WTC11 (cell line): ENCODE measurements at regions not wholly inside any gene's neighbourhood (a gene's known extent, or its start where the extent isn't known, plus 50 kb on each side); places are given as distances from the start of the nearest gene placed in this dataset.

ENCODE experiments used
- ATAC-seq: fragments of 200-7000 bp; cut with Tn5 transposase; 2 replicates; pipeline ENCODE4 v1.10.0; 2021; ENCODE audit warnings: mild to moderate bottlenecking, moderate library complexity
- CTCF ChIA-PET: fragments of 300-600 bp; sonication (Branson Sonifier 250); formaldehyde crosslinking; loops from one replicate; lab custom pipeline; 2021; ENCODE audit warnings: antibody characterized with exemption; lab: Charles Lee
- POLR2A ChIA-PET: fragments of 350-600 bp; sonication (Branson Sonifier 250); formaldehyde crosslinking; loops from one replicate; lab custom pipeline; 2021; ENCODE audit warnings: antibody characterized with exemption; lab: Charles Lee
- DNase-seq: peaks from one replicate; pipeline ENCODE4 v3.0.0; 2021; ENCODE audit warnings: low spot score
- H3K27ac Mint-ChIP-seq: 2 replicates; pipeline ENCODE4 v1.8.0; 2021; ENCODE audit warnings: mixed read lengths
- H3K27me3 Mint-ChIP-seq: 2 replicates; pipeline ENCODE4 v1.8.0; 2021; ENCODE audit warnings: low read depth, mild to moderate bottlenecking, moderate library complexity, mixed read lengths
- H3K36me3 Mint-ChIP-seq: 2 replicates; pipeline ENCODE4 v1.8.0; 2021; ENCODE audit warnings: mixed read lengths
- H3K4me1 Mint-ChIP-seq: 2 replicates; pipeline ENCODE4 v1.8.0; 2022; ENCODE audit warnings: mixed read lengths
- H3K4me3 Mint-ChIP-seq: 2 replicates; pipeline ENCODE4 v1.8.0; 2021; ENCODE audit warnings: mild to moderate bottlenecking, moderate library complexity, mixed read lengths
- H3K9me3 Mint-ChIP-seq: 2 replicates; pipeline ENCODE4 v1.8.0; 2021; ENCODE audit warnings: mixed read lengths
- ATF1 ChIP-seq: sonication (generic); formaldehyde crosslinking; IDR thresholded peaks from 2 replicates; pipeline ENCODE4 v1.8.1; 2023; ENCODE audit warnings: mild to moderate bottlenecking, moderate library complexity, missing genetic modification reagents
- ATF3 ChIP-seq: sonication (generic); formaldehyde crosslinking; conservative IDR thresholded peaks from 2 replicates; pipeline ENCODE4 v1.8.1; 2022; ENCODE audit warnings: mild to moderate bottlenecking, missing genetic modification reagents
- CDX4 ChIP-seq: fragments of 250-450 bp; sonication (Bioruptor Pico); IDR thresholded peaks from 2 replicates; pipeline ENCODE4 v1.9.0; 2021; ENCODE audit warnings: moderate library complexity, mild to moderate bottlenecking, inconsistent platforms, borderline replicate concordance
- CREM ChIP-seq: sonication (generic); formaldehyde crosslinking; IDR thresholded peaks from 2 replicates; pipeline ENCODE4 v1.8.1; 2022; ENCODE audit warnings: mild to moderate bottlenecking, missing genetic modification reagents, moderate library complexity
- E2F4 ChIP-seq: sonication (generic); formaldehyde crosslinking; IDR thresholded peaks from 2 replicates; pipeline ENCODE4 v1.8.1; 2022; ENCODE audit warnings: low read depth, mild to moderate bottlenecking, moderate library complexity, missing genetic modification reagents, borderline replicate concordance
- ESRRA ChIP-seq: sonication (generic); formaldehyde crosslinking; IDR thresholded peaks from 2 replicates; pipeline ENCODE4 v1.8.1; 2022; ENCODE audit warnings: mild to moderate bottlenecking, missing genetic modification reagents, borderline replicate concordance
- ETV6 ChIP-seq: sonication (generic); formaldehyde crosslinking; IDR thresholded peaks from 2 replicates; pipeline ENCODE4 v1.8.1; 2022; ENCODE audit warnings: mild to moderate bottlenecking, missing genetic modification reagents
- GRHL2 ChIP-seq: fragments of 250-450 bp; sonication (Bioruptor Pico); IDR thresholded peaks from 2 replicates; pipeline ENCODE4 v1.8.0; 2022; ENCODE audit warnings: mild to moderate bottlenecking, moderate library complexity; ENCODE audit not compliant: insufficient replicate concordance, severe bottlenecking
- IRF2 ChIP-seq: sonication (generic); formaldehyde crosslinking; IDR thresholded peaks from 2 replicates; pipeline ENCODE4 v1.8.0; 2022; ENCODE audit warnings: low read depth, missing genetic modification reagents, borderline replicate concordance
- NFATC4 ChIP-seq: fragments of 250-450 bp; sonication (Bioruptor Pico); IDR thresholded peaks from 2 replicates; pipeline ENCODE4 v1.9.0; 2021; ENCODE audit warnings: mild to moderate bottlenecking
- NR3C1 ChIP-seq: sonication (generic); formaldehyde crosslinking; conservative IDR thresholded peaks from 2 replicates; pipeline ENCODE4 v1.8.1; 2023; ENCODE audit warnings: low read depth, mild to moderate bottlenecking, missing genetic modification reagents
- TCF7 ChIP-seq: sonication (generic); formaldehyde crosslinking; IDR thresholded peaks from 2 replicates; pipeline ENCODE4 v1.8.0; 2022; ENCODE audit warnings: mild to moderate bottlenecking, low read depth, missing genetic modification reagents, moderate library complexity
- TEAD1 ChIP-seq: sonication (generic); formaldehyde crosslinking; IDR thresholded peaks from 2 replicates; pipeline ENCODE4 v1.8.0; 2022; ENCODE audit warnings: mild to moderate bottlenecking, missing genetic modification reagents
- TP53 ChIP-seq: sonication (generic); formaldehyde crosslinking; IDR thresholded peaks from 2 replicates; pipeline ENCODE4 v1.8.1; 2023; ENCODE audit warnings: mild to moderate bottlenecking, missing genetic modification reagents
- USF2 ChIP-seq: sonication (generic); formaldehyde crosslinking; IDR thresholded peaks from 2 replicates; pipeline ENCODE4 v1.8.1; 2023; ENCODE audit warnings: mild to moderate bottlenecking, missing genetic modification reagents, moderate library complexity
- ZNF232 ChIP-seq: sonication (generic); formaldehyde crosslinking; IDR thresholded peaks from 2 replicates; pipeline ENCODE4 v1.8.0; 2022; ENCODE audit warnings: mild to moderate bottlenecking, missing genetic modification reagents
- ZNF671 ChIP-seq: fragments of 250-450 bp; sonication (Bioruptor Pico); IDR thresholded peaks from 2 replicates; pipeline ENCODE4 v1.8.0; 2021; ENCODE audit warnings: mild to moderate bottlenecking
- TF ChIP-seq, protein P1 (sequence below): fragments of 200-600 bp; IDR thresholded peaks from 2 replicates; pipeline ENCODE4 v1.8.0; 2022; ENCODE audit warnings: antibody characterized with exemption
- TF ChIP-seq, protein P2 (sequence below): sonication (generic); formaldehyde crosslinking; IDR thresholded peaks from 2 replicates; pipeline ENCODE4 v1.8.0; 2022; ENCODE audit warnings: mild to moderate bottlenecking, missing genetic modification reagents
- TF ChIP-seq, protein P3 (sequence below): fragments of 250-450 bp; sonication (Bioruptor Pico); conservative IDR thresholded peaks from 2 replicates; pipeline ENCODE4 v1.9.0; 2021; ENCODE audit warnings: mild to moderate bottlenecking
- TF ChIP-seq, protein P4 (sequence below): sonication (generic); formaldehyde crosslinking; IDR thresholded peaks from 2 replicates; pipeline ENCODE4 v1.8.1; 2022; ENCODE audit warnings: low read depth, missing genetic modification reagents, borderline replicate concordance

DNA sequence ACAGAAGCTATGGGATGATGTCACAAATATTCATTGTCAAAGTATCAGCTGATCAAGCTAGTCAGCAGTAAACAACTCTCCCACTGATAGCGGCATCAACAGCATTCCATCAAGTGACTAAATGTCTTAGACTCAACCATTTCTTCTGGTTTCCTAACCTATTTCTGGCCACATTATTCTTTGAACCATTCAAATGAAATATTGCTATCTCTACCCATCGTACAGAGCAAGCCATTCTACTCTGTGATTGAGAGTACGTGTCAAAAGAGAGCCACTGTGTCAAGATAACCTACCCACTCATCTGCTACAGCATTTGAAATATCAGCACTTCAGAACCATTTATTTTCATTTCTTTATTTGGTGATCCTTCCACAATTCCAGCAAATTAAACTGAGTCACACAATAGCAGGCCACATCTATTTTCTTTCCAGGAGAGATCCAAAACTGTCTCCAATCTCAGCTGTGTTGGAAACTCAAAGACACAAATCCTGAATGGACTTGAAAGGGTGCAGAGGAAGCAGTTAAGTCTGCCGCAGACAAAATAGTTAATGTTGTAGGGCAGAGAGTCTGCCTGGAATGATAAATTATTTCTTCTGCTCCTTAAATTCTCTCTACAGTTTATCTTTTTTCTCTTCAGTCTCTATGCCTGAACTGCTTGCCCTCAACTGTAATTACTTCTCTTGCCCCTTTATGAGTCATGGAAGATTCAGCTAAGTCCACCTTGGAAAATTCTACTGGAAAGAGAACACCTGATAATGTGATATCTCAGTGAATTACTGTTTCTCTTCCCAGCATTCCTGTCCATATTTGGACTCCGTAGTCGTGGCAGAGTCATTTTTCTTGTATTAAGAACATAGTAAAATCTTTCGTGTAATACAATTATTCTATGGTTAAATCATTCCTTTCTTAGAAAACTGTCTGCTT, 364.8 kb downstream of the PDGFC start:
- Mint-ChIP-seq H3K36me3 (peaks cover 12% of the 10 kb centered on the region), H3K9me3 (peaks cover 18% of the 10 kb centered on the region), H3K4me3 (no peak overlapping the region), H3K27me3 (no peaks in the 10 kb centered on the region), H3K4me1 (no peaks in the 10 kb centered on the region), H3K27ac (no peak overlapping the region)
- no peak for DNase-seq
- no peak for ATAC-seq
- ChIA-PET CTCF (no interaction called here), POLR2A (no interaction called here)
- TF ChIP-seq ATF3 (CRISPR knock-in tag), result no peak
- no peak for TF ChIP-seq ETV6
- TF ChIP-seq CDX4, result no peak
- TF ChIP-seq ZNF671 (CRISPR knock-in tag), result no peak

GRCh38 chr4:156598138-156598681, 373.4 kb downstream of the PDGFC start:
- Mint-ChIP-seq H3K27ac (no peak overlapping the region), H3K9me3 (peaks cover 41% of the 10 kb centered on the region), H3K27me3 (peaks cover 5% of the 10 kb centered on the region), H3K36me3 (peaks cover 33% of the 10 kb centered on the region), H3K4me3 (no peak overlapping the region), H3K4me1 (peaks cover 11% of the 10 kb centered on the region)
- ChIA-PET POLR2A (no interaction called here), CTCF (no interaction called here)
- ATAC-seq (peak; percentile 38; the same call in 1 of the 2 replicates), DNase-seq (no peak)
- TF ChIP-seq CREM (CRISPR knock-in tag) (no peak), USF2 (CRISPR knock-in tag) (no peak), E2F4 (CRISPR knock-in tag) (no peak), ATF3 (CRISPR knock-in tag) (no peak), GRHL2 (CRISPR knock-in tag) (no peak), TP53 (CRISPR knock-in tag) (no peak), ZNF232 (CRISPR knock-in tag) (no peak), IRF2 (CRISPR knock-in tag) (no peak), TCF7 (CRISPR knock-in tag) (no peak), TEAD1 (CRISPR knock-in tag) (no peak), ESRRA (CRISPR knock-in tag) (no peak), ATF1 (CRISPR knock-in tag) (no peak), NR3C1 (CRISPR knock-in tag) (no peak), NFATC4 (no peak)
- TF ChIP-seq, protein P1, sequence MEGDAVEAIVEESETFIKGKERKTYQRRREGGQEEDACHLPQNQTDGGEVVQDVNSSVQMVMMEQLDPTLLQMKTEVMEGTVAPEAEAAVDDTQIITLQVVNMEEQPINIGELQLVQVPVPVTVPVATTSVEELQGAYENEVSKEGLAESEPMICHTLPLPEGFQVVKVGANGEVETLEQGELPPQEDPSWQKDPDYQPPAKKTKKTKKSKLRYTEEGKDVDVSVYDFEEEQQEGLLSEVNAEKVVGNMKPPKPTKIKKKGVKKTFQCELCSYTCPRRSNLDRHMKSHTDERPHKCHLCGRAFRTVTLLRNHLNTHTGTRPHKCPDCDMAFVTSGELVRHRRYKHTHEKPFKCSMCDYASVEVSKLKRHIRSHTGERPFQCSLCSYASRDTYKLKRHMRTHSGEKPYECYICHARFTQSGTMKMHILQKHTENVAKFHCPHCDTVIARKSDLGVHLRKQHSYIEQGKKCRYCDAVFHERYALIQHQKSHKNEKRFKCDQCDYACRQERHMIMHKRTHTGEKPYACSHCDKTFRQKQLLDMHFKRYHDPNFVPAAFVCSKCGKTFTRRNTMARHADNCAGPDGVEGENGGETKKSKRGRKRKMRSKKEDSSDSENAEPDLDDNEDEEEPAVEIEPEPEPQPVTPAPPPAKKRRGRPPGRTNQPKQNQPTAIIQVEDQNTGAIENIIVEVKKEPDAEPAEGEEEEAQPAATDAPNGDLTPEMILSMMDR, result no peak
- TF ChIP-seq, protein P2, sequence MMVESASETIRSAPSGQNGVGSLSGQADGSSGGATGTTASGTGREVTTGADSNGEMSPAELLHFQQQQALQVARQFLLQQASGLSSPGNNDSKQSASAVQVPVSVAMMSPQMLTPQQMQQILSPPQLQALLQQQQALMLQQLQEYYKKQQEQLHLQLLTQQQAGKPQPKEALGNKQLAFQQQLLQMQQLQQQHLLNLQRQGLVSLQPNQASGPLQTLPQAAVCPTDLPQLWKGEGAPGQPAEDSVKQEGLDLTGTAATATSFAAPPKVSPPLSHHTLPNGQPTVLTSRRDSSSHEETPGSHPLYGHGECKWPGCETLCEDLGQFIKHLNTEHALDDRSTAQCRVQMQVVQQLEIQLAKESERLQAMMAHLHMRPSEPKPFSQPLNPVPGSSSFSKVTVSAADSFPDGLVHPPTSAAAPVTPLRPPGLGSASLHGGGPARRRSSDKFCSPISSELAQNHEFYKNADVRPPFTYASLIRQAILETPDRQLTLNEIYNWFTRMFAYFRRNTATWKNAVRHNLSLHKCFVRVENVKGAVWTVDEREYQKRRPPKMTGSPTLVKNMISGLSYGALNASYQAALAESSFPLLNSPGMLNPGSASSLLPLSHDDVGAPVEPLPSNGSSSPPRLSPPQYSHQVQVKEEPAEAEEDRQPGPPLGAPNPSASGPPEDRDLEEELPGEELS (CRISPR knock-in tag), result no peak
- TF ChIP-seq, protein P3, sequence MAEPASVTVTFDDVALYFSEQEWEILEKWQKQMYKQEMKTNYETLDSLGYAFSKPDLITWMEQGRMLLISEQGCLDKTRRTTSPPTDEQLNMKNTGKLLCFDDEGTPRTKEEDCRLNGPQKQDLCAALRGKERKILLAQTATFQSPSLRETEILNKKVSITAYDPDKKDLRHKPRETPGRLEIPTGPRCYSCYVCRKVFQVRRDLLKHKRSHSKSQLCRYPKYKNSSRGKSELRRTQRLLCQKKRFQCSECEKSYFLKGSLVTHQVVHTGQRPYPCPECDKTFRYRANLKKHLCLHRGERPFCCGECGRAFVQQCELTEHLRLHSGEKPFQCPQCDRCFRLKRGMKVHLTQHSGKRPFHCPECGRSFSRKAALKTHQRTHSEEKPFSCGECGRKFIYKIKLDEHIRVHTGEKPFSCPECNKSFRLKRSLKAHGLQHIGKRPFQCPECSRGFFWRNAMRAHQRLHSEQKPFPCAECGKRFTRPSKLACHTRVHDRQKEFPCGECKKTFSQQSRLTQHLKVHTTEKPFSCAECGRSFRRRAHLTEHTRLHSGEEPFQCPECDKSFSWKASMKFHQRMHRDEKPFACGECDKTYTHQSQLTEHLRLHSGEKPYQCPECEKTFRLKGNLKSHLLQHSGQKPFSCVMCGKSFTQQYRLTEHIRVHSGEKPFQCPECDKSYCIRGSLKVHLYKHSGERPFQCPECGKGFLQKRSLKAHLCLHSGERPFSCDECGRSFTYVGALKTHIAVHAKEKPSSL (CRISPR knock-in tag), result no peak
- TF ChIP-seq, protein P4, sequence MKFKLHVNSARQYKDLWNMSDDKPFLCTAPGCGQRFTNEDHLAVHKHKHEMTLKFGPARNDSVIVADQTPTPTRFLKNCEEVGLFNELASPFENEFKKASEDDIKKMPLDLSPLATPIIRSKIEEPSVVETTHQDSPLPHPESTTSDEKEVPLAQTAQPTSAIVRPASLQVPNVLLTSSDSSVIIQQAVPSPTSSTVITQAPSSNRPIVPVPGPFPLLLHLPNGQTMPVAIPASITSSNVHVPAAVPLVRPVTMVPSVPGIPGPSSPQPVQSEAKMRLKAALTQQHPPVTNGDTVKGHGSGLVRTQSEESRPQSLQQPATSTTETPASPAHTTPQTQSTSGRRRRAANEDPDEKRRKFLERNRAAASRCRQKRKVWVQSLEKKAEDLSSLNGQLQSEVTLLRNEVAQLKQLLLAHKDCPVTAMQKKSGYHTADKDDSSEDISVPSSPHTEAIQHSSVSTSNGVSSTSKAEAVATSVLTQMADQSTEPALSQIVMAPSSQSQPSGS, result no peak
